ENCODE measurements at regions not wholly inside any gene's neighbourhood (a gene's known extent, or its start where the extent isn't known, plus 50 kb on each side); places are given as distances from the start of the nearest gene placed in this dataset.

GRCh38 chr1:81409780-81410274, 390.9 kb upstream of the ADGRL2 start:
- H3K27me3 Mint-ChIP-seq = no peaks in the 10 kb centered on the region
- H3K9me3 Mint-ChIP-seq = peaks cover 3% of the 10 kb centered on the region
- H3K4me1 Mint-ChIP-seq = no peaks in the 10 kb centered on the region
- H3K36me3 Mint-ChIP-seq (ENCODE audit: low read depth) = no peaks in the 10 kb centered on the region
- no peak overlapping the region for H3K4me3 Mint-ChIP-seq
- H3K27ac Mint-ChIP-seq = no peak overlapping the region
- no peak for ATAC-seq
- DNase-seq = no peak

GRCh38 chr1:81409262-81409661, 391.5 kb upstream of the ADGRL2 start:
- Mint-ChIP-seq H3K4me3 (no peak overlapping the region), H3K27ac (no peak overlapping the region)
- no peak for ATAC-seq

GRCh38 chr1:81408419-81408818, 392.3 kb upstream of the ADGRL2 start:
- H3K27me3 Mint-ChIP-seq = no peaks in the 10 kb centered on the region
- peaks cover 3% of the 10 kb centered on the region for H3K9me3 Mint-ChIP-seq
- H3K36me3 Mint-ChIP-seq (ENCODE audit: low read depth) = no peaks in the 10 kb centered on the region
- DNase-seq (no peak), ATAC-seq (no peak)
- no peaks in the 10 kb centered on the region for H3K4me1 Mint-ChIP-seq
- no peak overlapping the region for H3K4me3 Mint-ChIP-seq
- no peak overlapping the region for H3K27ac Mint-ChIP-seq

More at GRCh38 chr1:81409262-81409661, 391.5 kb upstream of the ADGRL2 start:
- Mint-ChIP-seq H3K27me3 (no peaks in the 10 kb centered on the region), H3K36me3 (ENCODE audit: low read depth) (no peaks in the 10 kb centered on the region), H3K9me3 (peaks cover 3% of the 10 kb centered on the region), H3K4me1 (no peaks in the 10 kb centered on the region)
- DNase-seq = no peak

GRCh38 chr1:81407000-81407821, 393.5 kb upstream of the ADGRL2 start:
- Mint-ChIP-seq H3K4me3 (no peak overlapping the region), H3K9me3 (no peaks in the 10 kb centered on the region), H3K4me1 (no peaks in the 10 kb centered on the region), H3K27ac (no peak overlapping the region), H3K27me3 (no peaks in the 10 kb centered on the region), H3K36me3 (ENCODE audit: low read depth) (no peaks in the 10 kb centered on the region)
- DNase-seq (no peak), ATAC-seq (no peak)

- ATAC-seq = no peak
- no peak overlapping the region for H3K4me3 Mint-ChIP-seq
- no peaks in the 10 kb centered on the region for H3K36me3 Mint-ChIP-seq (ENCODE audit: low read depth)
- DNase-seq = no peak
- no peaks in the 10 kb centered on the region for H3K27me3 Mint-ChIP-seq
- H3K27ac Mint-ChIP-seq = no peak overlapping the region
- H3K9me3 Mint-ChIP-seq = no peaks in the 10 kb centered on the region
- no peaks in the 10 kb centered on the region for H3K4me1 Mint-ChIP-seq
These were observed 394.3 kb upstream of the ADGRL2 start for GRCh38 chr1:81406292-81406999.

GRCh38 chr1:81398041-81398440, 402.7 kb upstream of the ADGRL2 start:
- H3K9me3 Mint-ChIP-seq = peaks cover 13% of the 10 kb centered on the region
- DNase-seq = no peak
- H3K27me3 Mint-ChIP-seq = no peaks in the 10 kb centered on the region
- ATAC-seq = no peak
- no peaks in the 10 kb centered on the region for H3K36me3 Mint-ChIP-seq (ENCODE audit: low read depth)
- no peaks in the 10 kb centered on the region for H3K4me1 Mint-ChIP-seq
- H3K4me3 Mint-ChIP-seq = no peak overlapping the region
- no peak overlapping the region for H3K27ac Mint-ChIP-seq

GRCh38 chr1:81392526-81393226, 408.1 kb upstream of the ADGRL2 start:
- no peak overlapping the region for H3K4me3 Mint-ChIP-seq
- H3K27ac Mint-ChIP-seq = no peak overlapping the region
- H3K4me1 Mint-ChIP-seq = no peaks in the 10 kb centered on the region
- ATAC-seq = no peak
- H3K27me3 Mint-ChIP-seq = no peaks in the 10 kb centered on the region
- H3K9me3 Mint-ChIP-seq = peaks cover 4% of the 10 kb centered on the region
- DNase-seq = no peak
- no peaks in the 10 kb centered on the region for H3K36me3 Mint-ChIP-seq (ENCODE audit: low read depth)

- ATAC-seq = no peak
- H3K4me1 Mint-ChIP-seq = no peaks in the 10 kb centered on the region
- H3K27me3 Mint-ChIP-seq = no peaks in the 10 kb centered on the region
- no peaks in the 10 kb centered on the region for H3K36me3 Mint-ChIP-seq (ENCODE audit: low read depth)
- no peak overlapping the region for H3K4me3 Mint-ChIP-seq
- H3K9me3 Mint-ChIP-seq = peaks cover 4% of the 10 kb centered on the region
- DNase-seq = no peak
- H3K27ac Mint-ChIP-seq = no peak overlapping the region
These were observed 409.5 kb upstream of the ADGRL2 start for GRCh38 chr1:81391125-81391828.

- Mint-ChIP-seq H3K9me3 (peaks cover 4% of the 10 kb centered on the region), H3K4me1 (no peaks in the 10 kb centered on the region), H3K27ac (no peak overlapping the region), H3K36me3 (ENCODE audit: low read depth) (no peaks in the 10 kb centered on the region), H3K4me3 (no peak overlapping the region), H3K27me3 (no peaks in the 10 kb centered on the region)
- DNase-seq = no peak
- no peak for ATAC-seq
These were observed 412.3 kb upstream of the ADGRL2 start for GRCh38 chr1:81388435-81388834.

- H3K27me3 Mint-ChIP-seq = no peaks in the 10 kb centered on the region
- H3K36me3 Mint-ChIP-seq (ENCODE audit: low read depth) = no peaks in the 10 kb centered on the region
- DNase-seq (no peak), ATAC-seq (no peak)
- peaks cover 4% of the 10 kb centered on the region for H3K9me3 Mint-ChIP-seq
- H3K4me1 Mint-ChIP-seq = no peaks in the 10 kb centered on the region
- no peak overlapping the region for H3K4me3 Mint-ChIP-seq
- H3K27ac Mint-ChIP-seq = no peak overlapping the region
These were observed 413.3 kb upstream of the ADGRL2 start for GRCh38 chr1:81387446-81387845.

- DNase-seq (no peak), ATAC-seq (no peak)
- H3K27ac Mint-ChIP-seq = no peak overlapping the region
- H3K36me3 Mint-ChIP-seq (ENCODE audit: low read depth) = no peaks in the 10 kb centered on the region
- H3K4me3 Mint-ChIP-seq = no peak overlapping the region
- no peaks in the 10 kb centered on the region for H3K4me1 Mint-ChIP-seq
- H3K27me3 Mint-ChIP-seq = no peaks in the 10 kb centered on the region
- H3K9me3 Mint-ChIP-seq = no peaks in the 10 kb centered on the region
These were observed 418.2 kb upstream of the ADGRL2 start for GRCh38 chr1:81382561-81382960.

- DNase-seq (no peak), ATAC-seq (no peak)
- no peaks in the 10 kb centered on the region for H3K9me3 Mint-ChIP-seq
- no peaks in the 10 kb centered on the region for H3K27me3 Mint-ChIP-seq
- H3K4me3 Mint-ChIP-seq = no peak overlapping the region
- H3K36me3 Mint-ChIP-seq (ENCODE audit: low read depth) = no peaks in the 10 kb centered on the region
- no peak overlapping the region for H3K27ac Mint-ChIP-seq
- H3K4me1 Mint-ChIP-seq = no peaks in the 10 kb centered on the region
These were observed 418.9 kb upstream of the ADGRL2 start for GRCh38 chr1:81381881-81382280.

- no peaks in the 10 kb centered on the region for H3K36me3 Mint-ChIP-seq (ENCODE audit: low read depth)
- H3K27me3 Mint-ChIP-seq = no peaks in the 10 kb centered on the region
These were observed 420.3 kb upstream of the ADGRL2 start for GRCh38 chr1:81380436-81380835.

GRCh38 chr1:81379430-81379829, 421.3 kb upstream of the ADGRL2 start:
- no peaks in the 10 kb centered on the region for H3K9me3 Mint-ChIP-seq
- H3K27ac Mint-ChIP-seq = no peak overlapping the region
- no peaks in the 10 kb centered on the region for H3K4me1 Mint-ChIP-seq
- DNase-seq = no peak
- no peak overlapping the region for H3K4me3 Mint-ChIP-seq
- H3K36me3 Mint-ChIP-seq (ENCODE audit: low read depth) = no peaks in the 10 kb centered on the region
- no peak for ATAC-seq
- no peaks in the 10 kb centered on the region for H3K27me3 Mint-ChIP-seq

More at GRCh38 chr1:81380436-81380835, 420.3 kb upstream of the ADGRL2 start:
- Mint-ChIP-seq H3K9me3 (no peaks in the 10 kb centered on the region), H3K4me1 (no peaks in the 10 kb centered on the region), H3K27ac (no peak overlapping the region), H3K4me3 (no peak overlapping the region)
- no peak for DNase-seq
- no peak for ATAC-seq
